DND-41 (cell line): ENCODE measurements at regions not wholly inside any gene's neighbourhood (a gene's known extent, or its start where the extent isn't known, plus 50 kb on each side); places are given as distances from the start of the nearest gene placed in this dataset.

Experiments
- ATAC-seq: fragments of 200-7000 bp; cut with Tn5 transposase; 3 replicates; pipeline ENCODE4 v1.9.1; 2021; ENCODE audit warnings: low read depth; ENCODE audit not compliant: insufficient read depth
- DNase-seq: peaks from one replicate; pipeline ENCODE4 v3.0.0-alpha.2; 2020
- H2AFZ ChIP-seq: 2 replicates; pipeline ENCODE4 v1.6.0; 2012; ENCODE audit warnings: low read depth, low read length
- H3K27ac ChIP-seq: 2 replicates; pipeline ENCODE4 v1.5.1; 2012; ENCODE audit warnings: low read length, inconsistent platforms
- H3K27me3 ChIP-seq: fragments of 200-600 bp; sonication (generic); 2 replicates; pipeline ENCODE4 v1.6.0; 2012; ENCODE audit warnings: low read length, mild to moderate bottlenecking, inconsistent platforms; ENCODE audit not compliant: insufficient read depth, poor library complexity
- H3K36me3 ChIP-seq: 2 replicates; pipeline ENCODE4 v1.5.1; 2012; ENCODE audit warnings: low read length, inconsistent platforms; ENCODE audit not compliant: insufficient read depth
- H3K4me1 ChIP-seq: 2 replicates; pipeline ENCODE4 v1.5.1; 2012; ENCODE audit warnings: mild to moderate bottlenecking, low read length; ENCODE audit not compliant: insufficient read depth
- H3K4me2 ChIP-seq: 2 replicates; pipeline ENCODE4 v1.6.0; 2012; ENCODE audit warnings: mild to moderate bottlenecking, moderate library complexity, low read length, inconsistent platforms; ENCODE audit not compliant: insufficient read depth
- H3K4me3 ChIP-seq, 2 experiments: fragments of 200-600 bp in 1 of 2; shearing (Covaris generic) in 1 of 2; 2 replicates each; pipeline ENCODE4 v1.5.1; 2012 to 2016; ENCODE audit warnings: inconsistent platforms in 2 of 2, low read length in 2 of 2, mild to moderate bottlenecking in 2 of 2, low read depth in 1 of 2, moderate library complexity in 1 of 2
- H3K79me2 ChIP-seq: 2 replicates; pipeline ENCODE4 v1.6.0; 2012; ENCODE audit warnings: low read length, inconsistent platforms; ENCODE audit not compliant: insufficient read depth
- H3K9ac ChIP-seq: 2 replicates; pipeline ENCODE4 v1.6.0; 2012; ENCODE audit warnings: low read depth, mild to moderate bottlenecking, inconsistent platforms, low read length, moderate library complexity
- H3K9me3 ChIP-seq: 2 replicates; pipeline ENCODE4 v1.5.1; 2012; ENCODE audit warnings: low read length, moderate library complexity, mild to moderate bottlenecking, inconsistent platforms; ENCODE audit not compliant: insufficient read depth, severe bottlenecking
- H4K20me1 ChIP-seq: 2 replicates; pipeline ENCODE4 v1.6.0; 2012; ENCODE audit warnings: low read length; ENCODE audit not compliant: insufficient read depth
- EZH2 ChIP-seq: IDR thresholded peaks from 3 replicates; pipeline ENCODE4 v1.6.1; 2012; ENCODE audit warnings: borderline replicate concordance, low read depth, mild to moderate bottlenecking, moderate library complexity, low read length, inconsistent platforms; ENCODE audit not compliant: severe bottlenecking
- TF ChIP-seq, protein P1 (sequence below): IDR thresholded peaks from 2 replicates; pipeline ENCODE4 v1.5.1; 2012; ENCODE audit warnings: borderline replicate concordance, low read length, moderate library complexity, mild to moderate bottlenecking; ENCODE audit not compliant: poor library complexity, severe bottlenecking; ENCODE audit errors: extremely low read depth

DNA sequence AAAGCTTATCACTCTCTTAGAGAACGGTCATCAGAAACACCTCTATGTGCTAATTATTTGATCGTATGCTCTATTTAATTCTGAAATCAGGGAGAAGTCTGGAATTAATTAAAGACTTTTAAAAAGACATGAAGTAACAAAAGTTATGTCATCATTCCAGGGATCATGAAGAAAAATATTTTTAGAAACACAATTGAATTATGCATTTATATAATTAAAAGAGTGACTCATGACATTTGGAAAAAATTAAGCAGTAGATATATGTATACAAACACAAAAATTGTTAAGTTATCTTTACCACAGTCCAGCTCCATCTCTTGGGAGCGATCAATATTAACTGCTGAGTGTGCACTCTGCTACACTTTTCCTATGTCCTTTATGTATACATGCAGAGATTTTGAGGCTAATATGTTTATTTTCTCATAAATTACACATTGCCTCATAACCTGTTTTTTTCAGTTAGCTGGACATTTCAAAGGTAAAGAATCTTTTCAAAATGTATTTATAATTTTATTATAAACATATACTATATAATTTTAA lies 717.7 kb downstream of the GBE1 start:
- Histone ChIP-seq H3K9me3 (no peaks in the 10 kb centered on the region), H3K79me2 (no peaks in the 10 kb centered on the region), H4K20me1 (no peaks in the 10 kb centered on the region), H2AFZ (no peak overlapping the region), H3K4me3 (no peak overlapping the region), H3K4me2 (no peak overlapping the region), H3K27me3 (no peaks in the 10 kb centered on the region), H3K4me1 (no peaks in the 10 kb centered on the region), H3K27ac (no peak overlapping the region), H3K9ac (no peak overlapping the region), H3K36me3 (no peaks in the 10 kb centered on the region)
- DNase-seq = no peak
- no peak for ATAC-seq
- TF ChIP-seq, protein P1, sequence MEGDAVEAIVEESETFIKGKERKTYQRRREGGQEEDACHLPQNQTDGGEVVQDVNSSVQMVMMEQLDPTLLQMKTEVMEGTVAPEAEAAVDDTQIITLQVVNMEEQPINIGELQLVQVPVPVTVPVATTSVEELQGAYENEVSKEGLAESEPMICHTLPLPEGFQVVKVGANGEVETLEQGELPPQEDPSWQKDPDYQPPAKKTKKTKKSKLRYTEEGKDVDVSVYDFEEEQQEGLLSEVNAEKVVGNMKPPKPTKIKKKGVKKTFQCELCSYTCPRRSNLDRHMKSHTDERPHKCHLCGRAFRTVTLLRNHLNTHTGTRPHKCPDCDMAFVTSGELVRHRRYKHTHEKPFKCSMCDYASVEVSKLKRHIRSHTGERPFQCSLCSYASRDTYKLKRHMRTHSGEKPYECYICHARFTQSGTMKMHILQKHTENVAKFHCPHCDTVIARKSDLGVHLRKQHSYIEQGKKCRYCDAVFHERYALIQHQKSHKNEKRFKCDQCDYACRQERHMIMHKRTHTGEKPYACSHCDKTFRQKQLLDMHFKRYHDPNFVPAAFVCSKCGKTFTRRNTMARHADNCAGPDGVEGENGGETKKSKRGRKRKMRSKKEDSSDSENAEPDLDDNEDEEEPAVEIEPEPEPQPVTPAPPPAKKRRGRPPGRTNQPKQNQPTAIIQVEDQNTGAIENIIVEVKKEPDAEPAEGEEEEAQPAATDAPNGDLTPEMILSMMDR = no peak
- TF ChIP-seq EZH2 = no peak

DNA sequence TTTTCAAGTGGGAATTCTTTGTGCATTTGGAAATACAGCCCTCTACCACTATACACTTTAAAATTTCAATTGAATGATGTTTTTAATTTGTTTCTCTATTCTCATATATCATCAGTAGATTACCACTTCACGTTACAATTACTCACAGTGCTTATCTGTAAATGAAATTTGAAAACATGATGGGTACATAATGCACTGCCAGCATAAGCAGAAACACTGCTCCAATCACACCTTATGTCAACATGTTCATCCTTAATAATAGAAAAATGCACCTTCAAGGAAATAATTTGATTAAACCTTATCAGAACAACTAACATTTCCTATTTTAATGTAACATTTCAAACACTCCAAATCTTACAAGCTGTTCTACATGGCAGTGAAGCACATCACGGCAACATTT lies 718.4 kb downstream of the GBE1 start:
- Histone ChIP-seq H3K36me3 (no peaks in the 10 kb centered on the region), H2AFZ (no peak overlapping the region), H3K9ac (no peak overlapping the region), H3K4me2 (no peak overlapping the region), H3K79me2 (no peaks in the 10 kb centered on the region), H3K4me3 (no peak overlapping the region), H4K20me1 (no peaks in the 10 kb centered on the region), H3K27ac (no peak overlapping the region), H3K4me1 (no peaks in the 10 kb centered on the region), H3K9me3 (no peaks in the 10 kb centered on the region), H3K27me3 (no peaks in the 10 kb centered on the region)
- no peak for ATAC-seq
- DNase-seq = no peak
- TF ChIP-seq, protein P1 = no peak
- TF ChIP-seq EZH2 = no peak

DNA sequence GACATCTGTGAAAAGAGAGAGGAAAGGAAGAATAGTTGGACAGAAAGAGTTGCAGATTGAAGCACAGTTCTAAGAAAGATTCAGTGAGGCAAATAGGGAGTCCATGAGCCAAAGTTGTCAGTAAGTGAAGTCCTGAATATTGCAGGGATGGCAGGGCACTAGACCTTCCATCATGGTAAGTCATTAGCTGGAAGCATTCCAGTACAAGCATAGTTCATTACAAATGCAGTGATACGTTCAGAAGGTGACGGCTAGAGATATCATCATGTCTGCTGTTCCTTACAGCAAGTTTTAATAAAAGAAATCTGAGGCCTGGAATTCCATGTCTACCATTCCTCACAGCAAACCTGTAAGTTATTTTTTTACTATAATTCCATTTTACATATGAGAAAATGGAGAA lies 720.1 kb downstream of the GBE1 start:
- Histone ChIP-seq H3K4me3 (no peak overlapping the region), H3K9me3 (no peaks in the 10 kb centered on the region), H3K4me1 (no peaks in the 10 kb centered on the region), H3K79me2 (no peaks in the 10 kb centered on the region), H3K36me3 (no peaks in the 10 kb centered on the region), H3K9ac (no peak overlapping the region), H4K20me1 (no peaks in the 10 kb centered on the region), H3K27me3 (no peaks in the 10 kb centered on the region), H3K27ac (no peak overlapping the region), H3K4me2 (no peak overlapping the region), H2AFZ (no peak overlapping the region)
- ATAC-seq = no peak
- TF ChIP-seq, protein P1 = no peak
- no peak for TF ChIP-seq EZH2
- no peak for DNase-seq

DNA sequence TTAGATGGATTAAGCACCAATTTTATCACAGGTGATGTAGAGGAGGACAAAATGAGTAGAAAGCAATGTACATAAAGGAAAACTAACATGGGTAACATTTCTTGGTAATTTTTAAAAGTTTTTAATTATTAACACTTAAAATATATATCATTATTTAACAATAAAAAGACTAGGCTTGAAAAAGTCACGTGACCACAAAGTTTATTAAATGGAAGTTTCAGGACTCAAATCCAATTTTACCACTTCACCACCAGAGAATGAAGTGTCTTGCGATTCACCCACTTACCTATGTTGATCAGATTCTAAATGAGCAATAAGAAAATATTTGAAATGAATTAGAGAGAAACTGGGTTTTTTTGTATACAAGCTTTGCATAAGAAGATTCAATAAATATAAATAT lies 721.3 kb downstream of the GBE1 start:
- Histone ChIP-seq H3K4me3 (no peak overlapping the region), H3K27ac (no peak overlapping the region), H3K79me2 (no peaks in the 10 kb centered on the region), H3K27me3 (no peaks in the 10 kb centered on the region), H4K20me1 (no peaks in the 10 kb centered on the region), H3K4me1 (no peaks in the 10 kb centered on the region), H2AFZ (no peak overlapping the region), H3K36me3 (no peaks in the 10 kb centered on the region), H3K4me2 (no peak overlapping the region), H3K9me3 (no peaks in the 10 kb centered on the region), H3K9ac (no peak overlapping the region)
- TF ChIP-seq, protein P1 = no peak
- TF ChIP-seq EZH2 = no peak
- DNase-seq (no peak), ATAC-seq (no peak)
